GM12878 (cell line): ENCODE measurements at regions not wholly inside any gene's neighbourhood (a gene's known extent, or its start where the extent isn't known, plus 50 kb on each side); places are given as distances from the start of the nearest gene placed in this dataset.

Source experiments
- ATAC-seq: fragments of 200-7000 bp; cut with Tn5 transposase; 3 replicates; pipeline ENCODE4 v1.9.1; 2020; ENCODE audit warnings: mild to moderate bottlenecking, moderate library complexity
- BruUV-seq: library from RNA; stranded (reverse); fragments of 400-500 nt; replicated peaks from 2 replicates; lab custom pipeline; 2021; lab: Mats Ljungman, UMichigan
- CTCF ChIA-PET: fragments of 300-600 bp; sonication (Branson Sonifier 250); formaldehyde crosslinking; extraction: SDS; loops from one replicate; lab custom pipeline; 2021; ENCODE audit warnings: inconsistent platforms; lab: Yijun Ruan, JAX
- POLR2A ChIA-PET: fragments of 350-600 bp; formaldehyde crosslinking; extraction: SDS; loops from one replicate; lab custom pipeline; 2021; ENCODE audit warnings: inconsistent platforms; lab: Charles Lee
- RAD21 ChIA-PET: fragments of 300-600 bp; sonication (Branson Sonifier 250); formaldehyde crosslinking; loops from one replicate; lab custom pipeline; 2023; ENCODE audit warnings: antibody characterized with exemption; ENCODE audit not compliant: unreplicated experiment; lab: Charles Lee
- SMC1A ChIA-PET: fragments of 300-600 bp; sonication (Branson Sonifier 250); formaldehyde crosslinking; loops from one replicate; lab custom pipeline; 2023; ENCODE audit not compliant: unreplicated experiment, uncharacterized antibody; lab: Charles Lee
- DNase-seq: peaks from one replicate; pipeline ENCODE4 v3.0.0-alpha.2; 2011; ENCODE audit warnings: low read depth, low spot score
- FAIRE-seq: peaks from 3 replicates; lab custom pipeline; 2011; peaks lifted over from hg19 to GRCh38; lab: Jason Lieb, UNC
- H2AFZ ChIP-seq: 2 replicates; pipeline ENCODE4 v1.6.0; 2011; ENCODE audit warnings: low read depth, low read length, control low read depth; ENCODE audit not compliant: control insufficient read depth
- H3K27ac ChIP-seq: 2 replicates; pipeline ENCODE4 v1.5.1; 2011; ENCODE audit warnings: control low read depth; ENCODE audit not compliant: control insufficient read depth, insufficient read depth
- H3K27me3 ChIP-seq, 2 experiments: replicated peaks in 1 of 2; 2 replicates each; pipeline versions ENCODE4 v1.6.0 to v1.6.1; 2011; ENCODE audit warnings: low read length in 1 of 2; ENCODE audit not compliant: control insufficient read depth in 2 of 2, insufficient read depth in 2 of 2
- H3K36me3 ChIP-seq, 2 experiments: 2 replicates each; pipeline ENCODE4 v1.5.1; 2011; ENCODE audit warnings: low read length in 1 of 2; ENCODE audit not compliant: control insufficient read depth in 2 of 2, insufficient read depth in 2 of 2
- H3K4me1 ChIP-seq: 2 replicates; pipeline ENCODE4 v1.6.1; 2011; ENCODE audit warnings: mild to moderate bottlenecking, low read length, moderate library complexity, mixed read lengths; ENCODE audit not compliant: control insufficient read depth, insufficient read depth
- H3K4me2 ChIP-seq: 2 replicates; pipeline ENCODE4 v1.6.0; 2011; ENCODE audit warnings: control low read depth; ENCODE audit not compliant: control insufficient read depth, insufficient read depth
- H3K4me3 ChIP-seq: fragments of 200-600 bp; sonication (generic); 2 replicates; pipeline ENCODE4 v1.5.1; 2016
- H3K79me2 ChIP-seq: 2 replicates; pipeline ENCODE4 v1.6.0; 2011; ENCODE audit warnings: low read length; ENCODE audit not compliant: control insufficient read depth, insufficient read depth
- H3K9ac ChIP-seq: 2 replicates; pipeline ENCODE4 v1.8.0; 2011; ENCODE audit warnings: low read length, control low read depth, mixed read lengths; ENCODE audit not compliant: control insufficient read depth, insufficient read depth
- H3K9me3 ChIP-seq: replicated peaks from 3 replicates; pipeline ENCODE4 v1.5.1; 2011; ENCODE audit warnings: mild to moderate bottlenecking, low read length; ENCODE audit not compliant: control insufficient read depth, insufficient read depth
- H4K20me1 ChIP-seq: 2 replicates; pipeline ENCODE4 v1.6.0; 2011; ENCODE audit not compliant: control insufficient read depth, insufficient read depth
- CHD4 ChIP-seq: fragments of 200-600 bp; sonication (generic); IDR thresholded peaks from 2 replicates; pipeline ENCODE4 v1.6.1; 2016; ENCODE audit warnings: mild to moderate bottlenecking
- MXI1 ChIP-seq: fragments of 150-350 bp; IDR thresholded peaks from 2 replicates; pipeline ENCODE4 v1.6.1; 2011; ENCODE audit warnings: low read depth, mild to moderate bottlenecking, inconsistent platforms, low read length, improper control_type of control experiment
- NBN ChIP-seq: fragments of 450-650 bp; IDR thresholded peaks from 2 replicates; pipeline ENCODE4 v1.6.1; 2016
- PML ChIP-seq: IDR thresholded peaks from 2 replicates; pipeline ENCODE4 v1.6.1; 2012; ENCODE audit warnings: low read length, inconsistent platforms
- SREBF2 ChIP-seq: IDR thresholded peaks from 2 replicates; pipeline ENCODE4 v1.6.1; 2012; ENCODE audit warnings: mild to moderate bottlenecking, low read length
- WRNIP1 ChIP-seq: IDR thresholded peaks from 2 replicates; pipeline ENCODE4 v1.6.1; 2011; ENCODE audit warnings: low read depth, low read length, improper control_type of control experiment, borderline replicate concordance
- WGBS: methylation state at CpG from one replicate; pipeline ENCODE4 v1.1.6; 2016; ENCODE audit warnings: low lambda C conversion rate; ENCODE audit not compliant: insufficient replicate concordance, insufficient coverage; ENCODE audit errors: missing lambda C conversion rate; 5-methylcytosine and 5-hydroxymethylcytosine counted together
- in situ Hi-C: fragments of 300-500 bp; cut with MboI; formaldehyde crosslinking; loops from 9 replicates; pipeline ENCODE4 v1.14.3; 2018; ENCODE audit warnings: mixed read lengths
- intact Hi-C: fragments of 100-400 bp; cut with micrococcal nuclease; formaldehyde crosslinking; loops from one replicate; pipeline ENCODE4 v1.14.2; 2022; ENCODE audit not compliant: unreplicated experiment
- TF ChIP-seq, protein P1 (sequence below): fragments of 450-650 bp; IDR thresholded peaks from 2 replicates; pipeline ENCODE4 v1.6.1; 2017; ENCODE audit warnings: mild to moderate bottlenecking, low read depth, inconsistent platforms; ENCODE audit not compliant: poor library complexity, severe bottlenecking
- TF ChIP-seq, protein P2 (sequence below): fragments of 150-350 bp; IDR thresholded peaks from 2 replicates; pipeline ENCODE4 v1.6.1; 2016; ENCODE audit warnings: low read depth, low read length

DNA sequence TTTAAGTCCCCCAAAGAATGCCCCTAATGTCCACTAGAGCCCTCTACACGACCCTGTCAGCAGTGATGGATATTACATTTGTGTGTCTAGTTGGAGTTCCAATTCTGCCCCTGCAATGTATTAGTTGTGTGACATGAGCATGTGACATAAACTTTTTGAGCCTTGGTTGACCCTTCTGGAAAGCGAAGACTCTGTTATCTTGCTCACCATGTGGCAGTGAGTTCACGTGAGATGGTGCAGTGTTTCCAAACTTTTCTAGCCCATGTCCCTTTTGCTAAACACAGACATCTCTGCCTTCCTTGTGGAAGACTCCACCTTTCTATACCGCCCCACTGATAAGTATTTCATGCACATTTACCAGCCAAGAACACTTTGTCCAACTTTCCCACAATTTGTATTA is 87.0 kb upstream of the BOD1 start:
- no peak for TF ChIP-seq CHD4
- no peak for TF ChIP-seq SREBF2
- TF ChIP-seq, protein P1, sequence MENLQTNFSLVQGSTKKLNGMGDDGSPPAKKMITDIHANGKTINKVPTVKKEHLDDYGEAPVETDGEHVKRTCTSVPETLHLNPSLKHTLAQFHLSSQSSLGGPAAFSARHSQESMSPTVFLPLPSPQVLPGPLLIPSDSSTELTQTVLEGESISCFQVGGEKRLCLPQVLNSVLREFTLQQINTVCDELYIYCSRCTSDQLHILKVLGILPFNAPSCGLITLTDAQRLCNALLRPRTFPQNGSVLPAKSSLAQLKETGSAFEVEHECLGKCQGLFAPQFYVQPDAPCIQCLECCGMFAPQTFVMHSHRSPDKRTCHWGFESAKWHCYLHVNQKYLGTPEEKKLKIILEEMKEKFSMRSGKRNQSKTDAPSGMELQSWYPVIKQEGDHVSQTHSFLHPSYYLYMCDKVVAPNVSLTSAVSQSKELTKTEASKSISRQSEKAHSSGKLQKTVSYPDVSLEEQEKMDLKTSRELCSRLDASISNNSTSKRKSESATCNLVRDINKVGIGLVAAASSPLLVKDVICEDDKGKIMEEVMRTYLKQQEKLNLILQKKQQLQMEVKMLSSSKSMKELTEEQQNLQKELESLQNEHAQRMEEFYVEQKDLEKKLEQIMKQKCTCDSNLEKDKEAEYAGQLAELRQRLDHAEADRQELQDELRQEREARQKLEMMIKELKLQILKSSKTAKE, result no peak
- no peak for TF ChIP-seq WRNIP1
- TF ChIP-seq PML, result no peak
- no peak for TF ChIP-seq NBN
- TF ChIP-seq, protein P2, sequence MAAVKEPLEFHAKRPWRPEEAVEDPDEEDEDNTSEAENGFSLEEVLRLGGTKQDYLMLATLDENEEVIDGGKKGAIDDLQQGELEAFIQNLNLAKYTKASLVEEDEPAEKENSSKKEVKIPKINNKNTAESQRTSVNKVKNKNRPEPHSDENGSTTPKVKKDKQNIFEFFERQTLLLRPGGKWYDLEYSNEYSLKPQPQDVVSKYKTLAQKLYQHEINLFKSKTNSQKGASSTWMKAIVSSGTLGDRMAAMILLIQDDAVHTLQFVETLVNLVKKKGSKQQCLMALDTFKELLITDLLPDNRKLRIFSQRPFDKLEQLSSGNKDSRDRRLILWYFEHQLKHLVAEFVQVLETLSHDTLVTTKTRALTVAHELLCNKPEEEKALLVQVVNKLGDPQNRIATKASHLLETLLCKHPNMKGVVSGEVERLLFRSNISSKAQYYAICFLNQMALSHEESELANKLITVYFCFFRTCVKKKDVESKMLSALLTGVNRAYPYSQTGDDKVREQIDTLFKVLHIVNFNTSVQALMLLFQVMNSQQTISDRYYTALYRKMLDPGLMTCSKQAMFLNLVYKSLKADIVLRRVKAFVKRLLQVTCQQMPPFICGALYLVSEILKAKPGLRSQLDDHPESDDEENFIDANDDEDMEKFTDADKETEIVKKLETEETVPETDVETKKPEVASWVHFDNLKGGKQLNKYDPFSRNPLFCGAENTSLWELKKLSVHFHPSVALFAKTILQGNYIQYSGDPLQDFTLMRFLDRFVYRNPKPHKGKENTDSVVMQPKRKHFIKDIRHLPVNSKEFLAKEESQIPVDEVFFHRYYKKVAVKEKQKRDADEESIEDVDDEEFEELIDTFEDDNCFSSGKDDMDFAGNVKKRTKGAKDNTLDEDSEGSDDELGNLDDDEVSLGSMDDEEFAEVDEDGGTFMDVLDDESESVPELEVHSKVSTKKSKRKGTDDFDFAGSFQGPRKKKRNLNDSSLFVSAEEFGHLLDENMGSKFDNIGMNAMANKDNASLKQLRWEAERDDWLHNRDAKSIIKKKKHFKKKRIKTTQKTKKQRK, result no peak
- TF ChIP-seq MXI1, result no peak
- H3K9ac ChIP-seq, result no peak overlapping the region
- intact Hi-C loops (no loop called here), in situ Hi-C loops (no loop called here)
- ChIA-PET SMC1A (no interaction called here), POLR2A (interaction anchor here (0.7 kb wide), 1 partner anchor 9 kb away, joined by 3 read pairs; no protein-coding TSS in a partner anchor), RAD21 (no interaction called here), CTCF (interaction anchor here (0.8 kb wide), 1 partner anchor 85 kb away, joined by 3 read pairs; no protein-coding TSS in a partner anchor)
- no peaks in the 10 kb centered on the region for H3K27me3 ChIP-seq
- H3K36me3 ChIP-seq, result no peaks in the 10 kb centered on the region
- no peaks in the 10 kb centered on the region for H3K79me2 ChIP-seq
- H3K4me1 ChIP-seq, result peaks cover 21% of the 10 kb centered on the region
- DNase-seq (no peak), FAIRE-seq (no peak), ATAC-seq (no peak)
- no peak overlapping the region for H3K4me3 ChIP-seq
- no peak overlapping the region for H3K27ac ChIP-seq
- no peak overlapping the region for H3K4me2 ChIP-seq
- 81% methylated on average over 4 of the region's 4 CpGs for WGBS
- no TSS peak for BruUV-seq
- no peak overlapping the region for H2AFZ ChIP-seq
- H4K20me1 ChIP-seq, result no peaks in the 10 kb centered on the region
- H3K9me3 ChIP-seq, result no peaks in the 10 kb centered on the region
